ENCODE measurements at regions not wholly inside any gene's neighbourhood (a gene's known extent, or its start where the extent isn't known, plus 50 kb on each side); places are given as distances from the start of the nearest gene placed in this dataset.

- Histone ChIP-seq H3K36me3 (ENCODE audit: control insufficient read depth, insufficient read depth, low read length) (no peaks in the 10 kb centered on the region), H3K4me1 (ENCODE audit: control insufficient read depth, insufficient read depth, low read length, poor library complexity, severe bottlenecking) (no peaks in the 10 kb centered on the region), H3K4me3 (ENCODE audit: insufficient read depth, low read depth, low read length, poor library complexity, severe bottlenecking) (no peak overlapping the region), H3K27ac (ENCODE audit: insufficient read depth, low read length, poor library complexity, severe bottlenecking) (no peak overlapping the region), H3K27me3 (replicated peaks; ENCODE audit: control insufficient read depth, insufficient read depth, low read length, poor library complexity, severe bottlenecking) (no peaks in the 10 kb centered on the region), H3K9me3 (ENCODE audit: control insufficient read depth, low read length) (no peaks in the 10 kb centered on the region)
- DNase-seq = no peak
Measured at GRCh38 chr3:59411186-59411585, 361.4 kb upstream of the CFAP20DC start.

- H3K27me3 ChIP-seq (replicated peaks; ENCODE audit: control insufficient read depth, insufficient read depth, low read length, poor library complexity, severe bottlenecking) = no peaks in the 10 kb centered on the region
- H3K9me3 ChIP-seq (ENCODE audit: control insufficient read depth, low read length) = no peaks in the 10 kb centered on the region
- H3K27ac ChIP-seq (ENCODE audit: insufficient read depth, low read length, poor library complexity, severe bottlenecking) = no peak overlapping the region
- no peak for DNase-seq
- no peaks in the 10 kb centered on the region for H3K4me1 ChIP-seq (ENCODE audit: control insufficient read depth, insufficient read depth, low read length, poor library complexity, severe bottlenecking)
- no peaks in the 10 kb centered on the region for H3K36me3 ChIP-seq (ENCODE audit: control insufficient read depth, insufficient read depth, low read length)
- no peak overlapping the region for H3K4me3 ChIP-seq (ENCODE audit: insufficient read depth, low read depth, low read length, poor library complexity, severe bottlenecking)
Measured at GRCh38 chr3:59408047-59408624, 358.3 kb upstream of the CFAP20DC start.

DNA sequence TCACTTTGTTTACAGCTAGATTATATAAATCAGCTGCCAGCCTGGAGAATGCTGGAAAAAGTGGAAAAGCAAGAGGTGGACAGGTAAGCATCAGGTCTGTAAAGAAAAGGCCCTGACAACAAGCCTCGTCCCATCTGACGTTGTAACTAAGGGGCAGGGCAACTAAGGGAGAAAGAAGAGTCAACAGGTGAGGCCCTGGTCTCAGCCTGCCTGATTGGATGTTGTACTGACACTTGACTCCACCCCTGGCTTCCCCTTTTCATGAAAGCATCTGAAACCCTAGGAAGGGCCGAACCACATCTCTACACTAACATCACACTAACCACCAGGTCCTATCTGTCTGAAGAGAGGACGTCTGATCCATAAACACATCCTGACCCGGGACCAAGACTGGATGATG is 357.6 kb upstream of the CFAP20DC start:
- Histone ChIP-seq H3K4me1 (ENCODE audit: control insufficient read depth, insufficient read depth, low read length, poor library complexity, severe bottlenecking) (no peaks in the 10 kb centered on the region), H3K27me3 (replicated peaks; ENCODE audit: control insufficient read depth, insufficient read depth, low read length, poor library complexity, severe bottlenecking) (no peaks in the 10 kb centered on the region), H3K27ac (ENCODE audit: insufficient read depth, low read length, poor library complexity, severe bottlenecking) (no peak overlapping the region), H3K4me3 (ENCODE audit: insufficient read depth, low read depth, low read length, poor library complexity, severe bottlenecking) (no peak overlapping the region), H3K36me3 (ENCODE audit: control insufficient read depth, insufficient read depth, low read length) (no peaks in the 10 kb centered on the region), H3K9me3 (ENCODE audit: control insufficient read depth, low read length) (no peaks in the 10 kb centered on the region)
- no peak for DNase-seq

- no peaks in the 10 kb centered on the region for H3K36me3 ChIP-seq (ENCODE audit: control insufficient read depth, insufficient read depth, low read length)
- no peak for DNase-seq
- no peaks in the 10 kb centered on the region for H3K9me3 ChIP-seq (ENCODE audit: control insufficient read depth, low read length)
- no peak overlapping the region for H3K27ac ChIP-seq (ENCODE audit: insufficient read depth, low read length, poor library complexity, severe bottlenecking)
- H3K4me1 ChIP-seq (ENCODE audit: control insufficient read depth, insufficient read depth, low read length, poor library complexity, severe bottlenecking) = no peaks in the 10 kb centered on the region
- no peak overlapping the region for H3K4me3 ChIP-seq (ENCODE audit: insufficient read depth, low read depth, low read length, poor library complexity, severe bottlenecking)
- H3K27me3 ChIP-seq (replicated peaks; ENCODE audit: control insufficient read depth, insufficient read depth, low read length, poor library complexity, severe bottlenecking) = no peaks in the 10 kb centered on the region
Measured at GRCh38 chr3:59406943-59407342, 357.1 kb upstream of the CFAP20DC start.

GRCh38 chr3:59404851-59405250 is 355.0 kb upstream of the CFAP20DC start:
- Histone ChIP-seq H3K4me3 (ENCODE audit: insufficient read depth, low read depth, low read length, poor library complexity, severe bottlenecking) (no peak overlapping the region), H3K27ac (ENCODE audit: insufficient read depth, low read length, poor library complexity, severe bottlenecking) (no peak overlapping the region), H3K27me3 (replicated peaks; ENCODE audit: control insufficient read depth, insufficient read depth, low read length, poor library complexity, severe bottlenecking) (no peaks in the 10 kb centered on the region), H3K9me3 (ENCODE audit: control insufficient read depth, low read length) (no peaks in the 10 kb centered on the region), H3K4me1 (ENCODE audit: control insufficient read depth, insufficient read depth, low read length, poor library complexity, severe bottlenecking) (no peaks in the 10 kb centered on the region), H3K36me3 (ENCODE audit: control insufficient read depth, insufficient read depth, low read length) (no peaks in the 10 kb centered on the region)
- DNase-seq = no peak

GRCh38 chr3:59404064-59404463 is 354.2 kb upstream of the CFAP20DC start:
- Histone ChIP-seq H3K36me3 (ENCODE audit: control insufficient read depth, insufficient read depth, low read length) (no peaks in the 10 kb centered on the region), H3K9me3 (ENCODE audit: control insufficient read depth, low read length) (no peaks in the 10 kb centered on the region)

GRCh38 chr3:59401924-59402323 is 352.1 kb upstream of the CFAP20DC start:
- Histone ChIP-seq H3K27me3 (replicated peaks; ENCODE audit: control insufficient read depth, insufficient read depth, low read length, poor library complexity, severe bottlenecking) (no peaks in the 10 kb centered on the region), H3K4me1 (ENCODE audit: control insufficient read depth, insufficient read depth, low read length, poor library complexity, severe bottlenecking) (no peaks in the 10 kb centered on the region), H3K27ac (ENCODE audit: insufficient read depth, low read length, poor library complexity, severe bottlenecking) (no peak overlapping the region), H3K4me3 (ENCODE audit: insufficient read depth, low read depth, low read length, poor library complexity, severe bottlenecking) (no peak overlapping the region), H3K9me3 (ENCODE audit: control insufficient read depth, low read length) (no peaks in the 10 kb centered on the region), H3K36me3 (ENCODE audit: control insufficient read depth, insufficient read depth, low read length) (no peaks in the 10 kb centered on the region)
- no peak for DNase-seq

More at GRCh38 chr3:59404064-59404463, 354.2 kb upstream of the CFAP20DC start:
- no peak overlapping the region for H3K27ac ChIP-seq (ENCODE audit: insufficient read depth, low read length, poor library complexity, severe bottlenecking)
- no peak overlapping the region for H3K4me3 ChIP-seq (ENCODE audit: insufficient read depth, low read depth, low read length, poor library complexity, severe bottlenecking)
- DNase-seq = no peak
- H3K4me1 ChIP-seq (ENCODE audit: control insufficient read depth, insufficient read depth, low read length, poor library complexity, severe bottlenecking) = no peaks in the 10 kb centered on the region
- H3K27me3 ChIP-seq (replicated peaks; ENCODE audit: control insufficient read depth, insufficient read depth, low read length, poor library complexity, severe bottlenecking) = no peaks in the 10 kb centered on the region

- no peaks in the 10 kb centered on the region for H3K36me3 ChIP-seq (ENCODE audit: control insufficient read depth, insufficient read depth, low read length)
- H3K4me1 ChIP-seq (ENCODE audit: control insufficient read depth, insufficient read depth, low read length, poor library complexity, severe bottlenecking) = no peaks in the 10 kb centered on the region
- no peaks in the 10 kb centered on the region for H3K9me3 ChIP-seq (ENCODE audit: control insufficient read depth, low read length)
- H3K27me3 ChIP-seq (replicated peaks; ENCODE audit: control insufficient read depth, insufficient read depth, low read length, poor library complexity, severe bottlenecking) = no peaks in the 10 kb centered on the region
- no peak overlapping the region for H3K27ac ChIP-seq (ENCODE audit: insufficient read depth, low read length, poor library complexity, severe bottlenecking)
- DNase-seq = no peak
- no peak overlapping the region for H3K4me3 ChIP-seq (ENCODE audit: insufficient read depth, low read depth, low read length, poor library complexity, severe bottlenecking)
Measured at GRCh38 chr3:59392116-59392515, 342.3 kb upstream of the CFAP20DC start.

GRCh38 chr3:59391131-59391530 is 341.3 kb upstream of the CFAP20DC start:
- no peak for DNase-seq
- Histone ChIP-seq H3K9me3 (ENCODE audit: control insufficient read depth, low read length) (no peaks in the 10 kb centered on the region), H3K27me3 (replicated peaks; ENCODE audit: control insufficient read depth, insufficient read depth, low read length, poor library complexity, severe bottlenecking) (no peaks in the 10 kb centered on the region), H3K4me3 (ENCODE audit: insufficient read depth, low read depth, low read length, poor library complexity, severe bottlenecking) (no peak overlapping the region), H3K36me3 (ENCODE audit: control insufficient read depth, insufficient read depth, low read length) (no peaks in the 10 kb centered on the region), H3K4me1 (ENCODE audit: control insufficient read depth, insufficient read depth, low read length, poor library complexity, severe bottlenecking) (no peaks in the 10 kb centered on the region), H3K27ac (ENCODE audit: insufficient read depth, low read length, poor library complexity, severe bottlenecking) (no peak overlapping the region)

DNA sequence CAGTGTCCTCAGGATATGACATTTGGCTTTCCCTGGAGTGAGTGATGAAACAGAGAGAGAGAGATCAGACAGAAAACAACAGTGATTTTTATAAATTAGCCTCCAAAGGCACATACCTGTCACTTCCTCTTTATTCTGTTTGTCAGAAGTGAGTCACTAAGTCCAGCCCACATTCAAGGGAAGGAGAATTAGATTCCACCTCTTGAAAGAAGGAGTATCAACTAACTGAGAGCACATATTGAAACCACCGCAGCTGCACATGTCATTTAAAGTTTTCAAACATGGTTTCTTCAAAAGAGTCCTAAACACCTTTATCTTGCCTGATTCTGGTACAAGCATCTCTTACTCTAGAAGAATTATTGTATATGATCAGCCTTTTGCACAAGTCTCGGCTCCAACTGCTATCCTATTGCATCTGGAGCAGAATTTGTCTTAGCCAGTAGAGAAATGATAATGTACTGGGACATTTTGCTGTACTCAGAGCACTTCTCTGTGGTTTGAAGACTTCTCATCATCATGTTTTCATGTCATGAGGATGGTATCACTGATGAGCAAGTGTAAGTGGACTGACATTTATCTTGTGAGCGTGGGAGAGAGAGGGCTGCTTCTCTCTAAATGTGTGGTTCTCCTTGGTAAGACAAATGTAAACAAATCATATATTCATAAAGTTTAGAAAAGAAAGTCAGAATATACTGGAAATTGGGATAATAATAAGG is 338.9 kb upstream of the CFAP20DC start:
- no peaks in the 10 kb centered on the region for H3K27me3 ChIP-seq (replicated peaks; ENCODE audit: control insufficient read depth, insufficient read depth, low read length, poor library complexity, severe bottlenecking)
- H3K4me3 ChIP-seq (ENCODE audit: insufficient read depth, low read depth, low read length, poor library complexity, severe bottlenecking) = no peak overlapping the region
- no peaks in the 10 kb centered on the region for H3K4me1 ChIP-seq (ENCODE audit: control insufficient read depth, insufficient read depth, low read length, poor library complexity, severe bottlenecking)
- DNase-seq = no peak
- H3K27ac ChIP-seq (ENCODE audit: insufficient read depth, low read length, poor library complexity, severe bottlenecking) = no peak overlapping the region
- H3K9me3 ChIP-seq (ENCODE audit: control insufficient read depth, low read length) = no peaks in the 10 kb centered on the region
- H3K36me3 ChIP-seq (ENCODE audit: control insufficient read depth, insufficient read depth, low read length) = no peaks in the 10 kb centered on the region
